ENCODE measurements at regions not wholly inside any gene's neighbourhood (a gene's known extent, or its start where the extent isn't known, plus 50 kb on each side); places are given as distances from the start of the nearest gene placed in this dataset.

- TF ChIP-seq, protein P1, sequence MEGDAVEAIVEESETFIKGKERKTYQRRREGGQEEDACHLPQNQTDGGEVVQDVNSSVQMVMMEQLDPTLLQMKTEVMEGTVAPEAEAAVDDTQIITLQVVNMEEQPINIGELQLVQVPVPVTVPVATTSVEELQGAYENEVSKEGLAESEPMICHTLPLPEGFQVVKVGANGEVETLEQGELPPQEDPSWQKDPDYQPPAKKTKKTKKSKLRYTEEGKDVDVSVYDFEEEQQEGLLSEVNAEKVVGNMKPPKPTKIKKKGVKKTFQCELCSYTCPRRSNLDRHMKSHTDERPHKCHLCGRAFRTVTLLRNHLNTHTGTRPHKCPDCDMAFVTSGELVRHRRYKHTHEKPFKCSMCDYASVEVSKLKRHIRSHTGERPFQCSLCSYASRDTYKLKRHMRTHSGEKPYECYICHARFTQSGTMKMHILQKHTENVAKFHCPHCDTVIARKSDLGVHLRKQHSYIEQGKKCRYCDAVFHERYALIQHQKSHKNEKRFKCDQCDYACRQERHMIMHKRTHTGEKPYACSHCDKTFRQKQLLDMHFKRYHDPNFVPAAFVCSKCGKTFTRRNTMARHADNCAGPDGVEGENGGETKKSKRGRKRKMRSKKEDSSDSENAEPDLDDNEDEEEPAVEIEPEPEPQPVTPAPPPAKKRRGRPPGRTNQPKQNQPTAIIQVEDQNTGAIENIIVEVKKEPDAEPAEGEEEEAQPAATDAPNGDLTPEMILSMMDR (IDR thresholded peaks at IDR 0.05) = no peak
- no peak for TF ChIP-seq POLR2AphosphoS5 (IDR thresholded peaks at IDR 0.05)
- TF ChIP-seq POLR2A (IDR thresholded peaks at IDR 0.05) = no peak
- no peak for TF ChIP-seq EP300 (IDR thresholded peaks at IDR 0.05)
Measured at GRCh38 chr3:162132981-162133380, 636.4 kb downstream of the OTOL1 start.
